Small intestine (tissue), 7 donors: ENCODE measurements at regions not wholly inside any gene's neighbourhood (a gene's known extent, or its start where the extent isn't known, plus 50 kb on each side); places are given as distances from the start of the nearest gene placed in this dataset.

Source experiments
- DNase-seq, 2 donors: peaks; one replicate each; pipeline versions ENCODE4 v3.0.0 to v3.0.0-alpha.2; 2013
- FAIRE-seq: peaks from 2 replicates; lab custom pipeline; 2012; peaks lifted over from hg19 to GRCh38; lab: Jason Lieb, UNC
- H3K27ac ChIP-seq, 3 donors: one replicate each; pipeline ENCODE4 v1.5.1; 2013; ENCODE audit warnings: low read length in 2 of 3, mild to moderate bottlenecking in 2 of 3, control low read depth in 1 of 3, inconsistent platforms in 1 of 3, low read depth in 1 of 3, moderate library complexity in 1 of 3
- H3K27me3 ChIP-seq, 3 donors: one replicate each; pipeline ENCODE4 v1.6.1; 2013; ENCODE audit warnings: low read length in 3 of 3, inconsistent platforms in 1 of 3; ENCODE audit not compliant: control insufficient read depth in 3 of 3, insufficient read depth in 3 of 3
- H3K36me3 ChIP-seq, 3 donors: one replicate each; pipeline ENCODE4 v1.6.1; 2013; ENCODE audit warnings: low read length in 3 of 3, inconsistent platforms in 1 of 3, low read depth in 1 of 3, mild to moderate bottlenecking in 1 of 3, moderate library complexity in 1 of 3; ENCODE audit not compliant: control insufficient read depth in 3 of 3, insufficient read depth in 2 of 3
- H3K4me1 ChIP-seq, 3 donors: one replicate each; pipeline ENCODE4 v1.6.1; 2013; ENCODE audit warnings: low read length in 2 of 3, inconsistent platforms in 1 of 3, low read depth in 1 of 3, mild to moderate bottlenecking in 1 of 3, moderate library complexity in 1 of 3; ENCODE audit not compliant: control insufficient read depth in 3 of 3, insufficient read depth in 2 of 3
- H3K4me3 ChIP-seq, 3 donors: one replicate each; pipeline ENCODE4 v1.5.1; 2013; ENCODE audit warnings: low read length in 3 of 3, control low read depth in 1 of 3, inconsistent platforms in 1 of 3, low read depth in 1 of 3, mild to moderate bottlenecking in 1 of 3, moderate library complexity in 1 of 3
- H3K9me3 ChIP-seq, 2 donors: one replicate each; pipeline ENCODE4 v1.6.1; 2013; ENCODE audit warnings: low read depth in 1 of 2, low read length in 1 of 2; ENCODE audit not compliant: control insufficient read depth in 2 of 2, insufficient read depth in 1 of 2
- WGBS, 3 donors: extraction: QIAGEN DNeasy Blood & Tissue Kit; methylation state at CpG; one replicate each; pipeline ENCODE4 v1.1.7; 2013; 5-methylcytosine and 5-hydroxymethylcytosine counted together
- donor health status: healthy with polysubstance abuse.
- donor health status: control.
- donor health status: control.
- donor health status: Bipolar disorder and iron deficiency.
- donor health status: healthy.

GRCh38 chr3:73757536-73757935 lies 132.8 kb upstream of the PDZRN3 start:
- no peak overlapping the region for H3K4me3 ChIP-seq
- DNase-seq, result peak; percentile 3 to 60
- WGBS, 3 donors, result 63 to 74% (median 74%) methylated on average over 3 of the region's 3 CpGs
- peaks cover 0 to 29% (median 0%) of the 10 kb centered on the region in 3 donors for H3K4me1 ChIP-seq
- H3K9me3 ChIP-seq, result no peaks in the 10 kb centered on the region
- H3K27ac ChIP-seq, result peak overlapping the region in 1 of 3 donors; percentile 39
- H3K36me3 ChIP-seq, result no peaks in the 10 kb centered on the region
- H3K27me3 ChIP-seq, result no peaks in the 10 kb centered on the region
- FAIRE-seq, result no peak

DNA sequence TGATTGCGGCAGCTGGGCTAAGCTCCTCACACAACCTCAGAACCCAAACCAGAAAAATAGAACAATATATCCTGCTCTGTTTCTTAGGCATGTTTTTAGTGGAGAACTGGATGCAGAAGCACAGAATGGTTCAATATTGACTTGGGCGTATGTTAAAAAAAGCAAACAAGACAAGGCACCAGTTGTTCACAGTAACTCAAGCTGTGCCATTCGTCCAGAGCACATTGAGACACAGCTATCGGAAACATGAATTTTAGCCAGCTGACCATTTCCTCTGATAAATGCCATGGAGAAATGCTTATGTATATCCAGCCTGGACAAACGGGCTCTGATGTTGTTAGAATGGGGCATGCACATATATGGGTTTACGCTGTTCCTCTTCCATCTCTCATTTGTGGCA lies 129.2 kb upstream of the PDZRN3 start:
- DNase-seq (no peak), FAIRE-seq (no peak)
- H3K27me3 ChIP-seq, result no peaks in the 10 kb centered on the region
- no peaks in the 10 kb centered on the region for H3K9me3 ChIP-seq
- WGBS, 3 donors, result 83 to 91% (median 84%) methylated on average over 6 of the region's 6 CpGs
- H3K4me1 ChIP-seq, result peaks cover 0 to 19% (median 0%) of the 10 kb centered on the region in 3 donors
- H3K4me3 ChIP-seq, result no peak overlapping the region
- H3K27ac ChIP-seq, result no peak overlapping the region
- H3K36me3 ChIP-seq, result no peaks in the 10 kb centered on the region

DNA sequence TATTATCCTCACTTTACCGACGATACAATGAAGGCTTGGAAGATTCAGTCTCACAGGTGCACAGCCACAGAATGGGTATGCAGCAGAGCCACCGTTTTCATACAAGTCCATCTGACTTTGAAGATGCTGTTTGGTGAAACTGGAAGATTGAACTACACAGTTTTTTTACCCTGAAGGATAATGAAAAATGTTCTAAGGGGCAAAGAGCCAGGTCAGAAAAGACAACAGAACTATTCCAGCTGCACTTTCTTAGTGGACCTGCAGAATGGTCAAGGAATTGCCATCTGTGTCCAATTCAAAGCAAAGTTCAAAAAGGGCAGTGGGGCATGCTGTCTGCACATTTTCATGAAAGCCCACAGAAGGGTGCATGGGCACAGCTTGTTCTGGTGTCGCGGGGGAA lies 127.6 kb upstream of the PDZRN3 start:
- Histone ChIP-seq H3K9me3 (no peaks in the 10 kb centered on the region), H3K4me1 (peaks cover 0 to 5% (median 0%) of the 10 kb centered on the region in 3 donors), H3K27me3 (no peaks in the 10 kb centered on the region), H3K4me3 (no peak overlapping the region), H3K27ac (no peak overlapping the region), H3K36me3 (no peaks in the 10 kb centered on the region)
- DNase-seq (no peak), FAIRE-seq (no peak)
- 82 to 83% (median 82%) methylated on average over 5 of the region's 5 CpGs for WGBS, 3 donors

DNA sequence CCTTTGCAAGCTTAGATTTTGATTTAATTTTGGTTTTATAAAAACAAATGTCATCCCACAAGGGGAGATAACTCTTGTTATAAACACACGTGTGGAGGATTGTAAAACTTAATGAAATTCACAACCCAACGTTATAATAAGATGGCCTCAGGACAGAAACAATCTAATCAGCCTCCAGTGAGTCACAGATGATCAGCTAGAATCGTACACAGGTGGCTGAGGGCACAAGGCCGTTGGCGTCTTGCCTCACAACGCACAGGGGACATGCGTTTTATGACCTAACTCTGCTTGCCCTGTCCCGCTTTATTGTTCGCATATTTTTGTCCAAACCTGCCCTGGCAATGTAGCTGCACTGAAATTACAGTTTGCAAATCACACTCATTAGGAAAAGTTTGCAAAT lies 121.9 kb upstream of the PDZRN3 start:
- Histone ChIP-seq H3K4me1 (peaks cover 0 to 2% (median 0%) of the 10 kb centered on the region in 3 donors), H3K27ac (no peak overlapping the region), H3K4me3 (no peak overlapping the region), H3K36me3 (no peaks in the 10 kb centered on the region), H3K27me3 (no peaks in the 10 kb centered on the region), H3K9me3 (no peaks in the 10 kb centered on the region)
- no peak for DNase-seq
- FAIRE-seq, result no peak
- WGBS, 3 donors, result 47 to 69% (median 57%) methylated on average over 9 of the region's 9 CpGs

GRCh38 chr3:73745526-73746191 lies 120.9 kb upstream of the PDZRN3 start:
- no peaks in the 10 kb centered on the region for H3K9me3 ChIP-seq
- no peak for DNase-seq

DNA sequence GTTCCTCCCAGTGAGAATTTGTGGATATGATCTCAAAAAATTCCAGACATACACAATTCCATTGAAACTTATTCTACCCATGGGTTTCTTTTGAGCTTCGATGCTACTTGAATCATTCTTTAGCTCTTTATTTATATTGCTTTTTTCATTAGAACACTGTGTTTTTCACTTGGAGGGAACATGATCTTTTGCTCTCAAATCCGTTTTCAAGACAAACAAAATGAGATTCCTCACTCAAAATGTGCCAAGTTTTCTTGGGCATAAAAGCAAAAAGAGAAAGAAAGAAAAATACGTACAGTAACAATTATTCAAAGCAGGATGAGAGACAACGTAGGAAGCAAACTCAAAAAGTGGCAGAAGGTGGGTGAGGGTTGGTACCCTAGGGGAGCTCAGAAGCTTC lies 118.8 kb upstream of the PDZRN3 start:
- Histone ChIP-seq H3K4me3 (no peak overlapping the region), H3K9me3 (no peaks in the 10 kb centered on the region), H3K4me1 (peaks cover 0 to 2% (median 0%) of the 10 kb centered on the region in 3 donors), H3K27ac (no peak overlapping the region), H3K36me3 (no peaks in the 10 kb centered on the region), H3K27me3 (no peaks in the 10 kb centered on the region)
- DNase-seq (no peak), FAIRE-seq (no peak)
- 62 to 81% (median 78%) methylated on average over 4 of the region's 4 CpGs for whole genome bisulfite sequencing, 3 donors

More at GRCh38 chr3:73745526-73746191, 120.9 kb upstream of the PDZRN3 start:
- no peak for FAIRE-seq
- H3K4me3 ChIP-seq, result no peak overlapping the region
- no peaks in the 10 kb centered on the region for H3K27me3 ChIP-seq
- H3K27ac ChIP-seq, result no peak overlapping the region
- H3K4me1 ChIP-seq, result peaks cover 0 to 2% (median 0%) of the 10 kb centered on the region in 3 donors
- 62 to 79% (median 75%) methylated on average over 9 of the region's 9 CpGs for WGBS, 3 donors
- no peaks in the 10 kb centered on the region for H3K36me3 ChIP-seq

GRCh38 chr3:73739791-73740453 lies 115.2 kb upstream of the PDZRN3 start:
- DNase-seq, result no peak
- Histone ChIP-seq H3K9me3 (no peaks in the 10 kb centered on the region), H3K4me1 (no peaks in the 10 kb centered on the region), H3K27me3 (no peaks in the 10 kb centered on the region), H3K36me3 (no peaks in the 10 kb centered on the region), H3K27ac (no peak overlapping the region), H3K4me3 (no peak overlapping the region)
- no peak for FAIRE-seq
- WGBS, 3 donors, result 56 to 75% (median 73%) methylated on average over 5 of the region's 5 CpGs

DNA sequence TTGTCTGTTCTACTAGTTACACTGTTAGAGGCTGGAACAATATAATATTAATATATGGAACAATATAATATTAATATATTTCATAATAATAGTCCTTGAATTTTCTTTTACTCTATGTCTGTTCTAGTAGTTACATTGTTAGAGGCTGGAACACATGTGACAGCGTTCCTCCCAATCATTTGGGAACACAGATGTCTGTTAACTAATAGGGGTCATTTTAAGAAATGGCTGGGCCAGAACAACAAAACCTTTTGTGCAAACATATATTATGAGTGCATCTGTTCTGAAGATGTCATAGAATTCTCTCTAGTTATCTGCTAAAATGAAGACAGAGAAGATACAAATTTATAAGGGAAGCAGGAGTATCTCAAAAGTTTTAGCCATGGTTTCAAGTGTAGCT lies 114.0 kb upstream of the PDZRN3 start:
- Histone ChIP-seq H3K36me3 (no peaks in the 10 kb centered on the region), H3K27ac (no peak overlapping the region), H3K27me3 (no peaks in the 10 kb centered on the region), H3K4me1 (no peaks in the 10 kb centered on the region), H3K9me3 (no peaks in the 10 kb centered on the region), H3K4me3 (no peak overlapping the region)
- 72 to 77% (median 74%) methylated on average over 1 of the region's 1 CpG for WGBS, 3 donors
- DNase-seq (no peak), FAIRE-seq (no peak)
